Effector CD8-positive, alpha-beta T cell (primary cell): ENCODE measurements at regions not wholly inside any gene's neighbourhood (a gene's known extent, or its start where the extent isn't known, plus 50 kb on each side); places are given as distances from the start of the nearest gene placed in this dataset.
"Not testable (repeated sequence)": the region's sequence is repeated elsewhere in the genome, so short reads cannot be mapped to it uniquely, and the experiment has no call there.

Experiments used
- DNase-seq: peaks from one replicate; lab custom pipeline; 2025; lab: John Stamatoyannopoulos, UW

DNA sequence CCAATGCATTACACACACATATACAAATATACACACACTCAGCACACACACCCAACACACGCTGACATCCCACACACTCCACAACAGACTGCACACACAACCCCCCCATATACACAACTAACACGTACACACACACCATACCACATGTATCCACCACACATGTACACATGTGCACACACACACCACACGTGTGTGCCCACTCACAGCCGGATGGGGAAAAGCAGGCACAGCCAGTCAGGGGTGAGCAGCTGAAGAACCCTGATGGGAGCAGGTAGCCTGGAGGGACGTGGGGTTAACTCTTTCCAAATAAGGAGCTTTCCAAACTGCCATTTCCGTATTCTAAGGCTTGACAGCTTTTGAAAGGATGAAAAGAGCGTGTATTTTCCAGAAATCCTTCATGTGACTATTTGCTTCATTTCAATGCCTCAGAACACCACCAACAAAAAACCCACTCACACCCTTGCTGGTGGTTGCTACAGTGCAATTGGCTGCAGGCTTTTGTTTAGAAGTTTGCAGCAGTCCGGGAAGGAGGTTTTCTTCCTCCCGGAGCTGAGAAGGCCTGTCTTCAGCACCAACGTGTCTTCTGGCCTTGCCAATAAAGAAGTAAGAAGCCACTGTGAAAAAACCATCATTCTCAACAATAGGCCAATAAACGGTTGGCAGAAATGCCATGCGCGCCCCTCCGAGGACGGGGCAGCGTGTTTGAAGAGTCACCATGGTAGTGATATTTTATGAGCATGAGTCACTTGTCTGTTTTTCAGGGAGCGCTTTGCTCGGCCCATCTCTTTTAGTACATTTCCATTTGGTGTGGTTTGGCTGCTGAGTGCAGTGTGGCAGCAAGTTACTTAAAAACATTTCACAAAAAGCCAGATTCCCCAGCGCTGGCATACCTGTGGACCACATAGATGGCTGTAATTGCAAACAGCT lies 131.3 kb upstream of the GMDS start:
- DNase-seq: no peak

DNA sequence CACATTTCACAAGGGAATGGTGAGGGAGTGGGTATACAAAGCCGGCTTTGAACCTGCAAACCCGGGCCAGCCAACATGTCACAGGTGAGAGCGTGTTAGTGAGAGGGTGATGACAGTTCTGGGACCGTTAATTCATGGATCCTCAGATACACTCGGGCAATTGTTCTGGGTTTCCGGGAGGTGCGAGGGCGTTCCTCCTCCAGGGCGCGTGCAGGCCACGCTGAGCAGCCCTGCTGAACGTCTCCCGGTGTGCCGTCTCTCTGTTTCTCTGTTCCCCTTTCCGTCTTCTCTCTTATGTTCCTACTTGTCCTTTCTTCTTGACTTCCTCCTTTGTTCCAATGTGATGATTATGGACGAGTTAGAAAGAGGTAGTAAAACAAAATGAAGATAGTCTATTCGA lies 130.0 kb upstream of the GMDS start:
- DNase-seq: no peak

DNA sequence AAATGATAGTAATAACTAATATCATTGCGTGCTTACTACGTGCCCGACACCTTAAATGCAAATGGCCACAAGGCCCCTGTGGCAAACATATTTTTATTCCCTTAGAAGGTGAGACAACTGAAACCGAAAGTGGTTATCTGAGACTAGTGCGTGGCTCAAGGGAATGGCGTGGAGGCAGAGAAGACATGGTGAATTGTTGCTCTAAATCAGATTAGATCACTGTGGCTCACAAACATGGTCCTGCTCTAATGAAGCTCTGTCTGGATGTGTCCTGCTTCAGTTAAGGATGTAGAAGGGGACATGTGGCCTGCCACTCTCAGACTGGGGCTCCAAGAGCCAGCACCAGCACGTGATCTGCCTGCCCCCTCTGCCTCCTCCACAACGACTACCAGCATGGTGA lies 124.2 kb upstream of the GMDS start:
- no peak for DNase-seq

DNA sequence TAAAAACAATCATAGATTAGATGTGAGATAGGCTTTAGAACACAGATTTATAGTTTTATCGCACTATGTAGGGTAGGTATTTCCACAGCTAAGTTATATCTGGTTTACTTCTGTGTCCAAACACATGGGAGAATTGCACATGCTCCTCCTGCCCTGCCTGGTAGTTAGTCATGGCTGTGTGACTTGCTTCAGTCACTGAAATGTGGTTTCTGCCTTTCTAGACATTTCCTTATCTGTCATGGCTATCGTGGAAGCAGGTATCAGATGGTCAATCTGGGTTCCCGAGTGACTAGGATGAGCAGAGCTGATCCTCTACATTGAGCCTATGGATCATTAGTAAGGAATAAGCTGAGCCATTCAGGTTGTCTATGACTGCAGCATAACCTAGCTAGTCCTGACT lies 117.8 kb upstream of the GMDS start:
- DNase-seq: no peak

DNA sequence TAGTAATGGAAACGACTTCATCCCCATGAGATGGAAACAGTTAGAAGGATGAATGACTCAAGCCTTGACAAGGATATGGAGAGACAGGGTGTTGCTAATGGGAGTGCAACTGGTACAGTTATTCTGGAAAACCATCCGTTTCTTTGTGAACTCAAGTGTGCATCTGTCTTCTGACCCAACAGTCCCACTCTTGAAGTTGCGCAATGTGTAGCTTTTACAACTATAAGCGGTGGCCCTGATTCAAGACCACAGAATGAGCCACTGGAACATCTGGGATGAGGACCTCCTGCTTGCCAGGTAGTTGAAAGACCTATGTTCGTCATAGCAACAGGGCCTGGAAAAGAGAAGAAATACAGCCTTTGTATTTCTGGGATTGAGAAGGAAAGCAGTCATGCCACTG lies 115.8 kb upstream of the GMDS start:
- DNase-seq: no peak

DNA sequence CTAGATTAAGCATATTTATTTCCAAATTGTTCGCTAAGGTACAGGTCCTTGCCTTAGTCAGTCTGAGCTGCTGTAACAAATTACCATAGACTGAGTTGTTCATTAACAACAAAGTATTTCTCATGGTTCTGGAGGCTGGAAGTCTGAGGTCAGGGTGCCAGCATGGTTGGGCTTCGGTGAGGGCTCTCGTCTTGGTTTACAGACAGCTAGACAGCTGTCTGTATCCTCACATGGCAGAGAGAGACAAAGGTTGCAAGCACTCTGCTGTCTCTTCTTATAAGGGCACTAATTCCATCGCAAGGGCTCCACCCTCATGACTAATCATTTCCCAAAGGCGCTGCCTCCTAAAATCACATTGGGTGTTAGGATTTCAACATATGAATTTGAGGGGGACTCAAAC lies 115.3 kb upstream of the GMDS start:
- DNase-seq: no peak

DNA sequence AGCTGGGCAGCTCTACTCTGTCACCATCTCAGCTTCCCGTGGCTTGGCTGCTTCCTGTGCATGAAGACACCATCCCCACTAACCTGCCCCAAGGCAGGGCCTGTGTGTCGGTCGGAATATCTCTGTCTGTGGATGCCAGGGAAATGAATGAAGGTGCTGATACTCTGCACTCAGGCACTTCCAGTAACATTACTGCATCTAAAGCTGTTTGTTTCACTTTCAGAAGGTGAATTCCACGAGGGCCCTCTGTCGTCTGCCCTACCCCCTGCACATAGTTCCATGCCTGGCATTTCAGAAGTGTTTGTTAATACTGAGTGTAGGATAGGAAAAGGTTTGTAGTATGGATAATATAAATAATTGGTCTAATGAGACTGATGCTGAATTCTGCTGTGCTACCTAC lies 114.7 kb upstream of the GMDS start:
- DNase-seq: no peak

DNA sequence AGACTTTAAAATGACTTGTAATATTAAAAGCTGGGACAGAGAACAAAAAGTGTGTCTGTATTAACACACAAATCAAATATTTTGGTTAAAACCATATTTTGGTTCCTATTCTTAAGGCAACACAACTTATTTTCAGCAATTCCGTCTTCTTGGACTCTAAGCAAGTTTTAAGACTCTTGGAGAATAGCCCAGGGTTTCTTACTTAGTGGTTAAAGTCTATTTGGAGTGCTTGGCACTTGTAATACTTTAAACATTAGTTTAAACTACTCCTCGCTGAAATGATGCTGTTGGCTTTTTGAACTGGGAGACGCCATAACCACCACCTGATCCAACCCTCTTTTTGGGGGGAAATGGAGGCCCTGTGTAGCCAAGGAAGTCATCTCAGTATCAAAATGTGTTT lies 109.7 kb upstream of the GMDS start:
- DNase-seq: no peak

DNA sequence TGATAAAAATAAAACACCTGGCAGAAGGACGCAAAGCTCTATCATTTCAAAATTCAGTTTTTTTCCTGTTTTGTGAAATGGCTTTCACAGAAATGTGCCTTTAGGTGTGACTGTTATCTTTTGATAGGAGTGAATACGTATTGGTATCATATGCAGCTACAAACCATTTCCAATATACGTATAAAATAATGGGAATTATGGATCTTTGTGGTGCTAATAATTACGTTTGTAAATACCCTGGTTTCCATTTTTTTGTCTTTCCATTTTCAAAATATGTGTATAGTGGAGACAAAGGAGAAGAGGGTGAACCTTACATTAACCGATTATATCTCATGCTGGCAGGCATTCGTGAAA lies 108.7 kb upstream of the GMDS start:
- DNase-seq: no peak

DNA sequence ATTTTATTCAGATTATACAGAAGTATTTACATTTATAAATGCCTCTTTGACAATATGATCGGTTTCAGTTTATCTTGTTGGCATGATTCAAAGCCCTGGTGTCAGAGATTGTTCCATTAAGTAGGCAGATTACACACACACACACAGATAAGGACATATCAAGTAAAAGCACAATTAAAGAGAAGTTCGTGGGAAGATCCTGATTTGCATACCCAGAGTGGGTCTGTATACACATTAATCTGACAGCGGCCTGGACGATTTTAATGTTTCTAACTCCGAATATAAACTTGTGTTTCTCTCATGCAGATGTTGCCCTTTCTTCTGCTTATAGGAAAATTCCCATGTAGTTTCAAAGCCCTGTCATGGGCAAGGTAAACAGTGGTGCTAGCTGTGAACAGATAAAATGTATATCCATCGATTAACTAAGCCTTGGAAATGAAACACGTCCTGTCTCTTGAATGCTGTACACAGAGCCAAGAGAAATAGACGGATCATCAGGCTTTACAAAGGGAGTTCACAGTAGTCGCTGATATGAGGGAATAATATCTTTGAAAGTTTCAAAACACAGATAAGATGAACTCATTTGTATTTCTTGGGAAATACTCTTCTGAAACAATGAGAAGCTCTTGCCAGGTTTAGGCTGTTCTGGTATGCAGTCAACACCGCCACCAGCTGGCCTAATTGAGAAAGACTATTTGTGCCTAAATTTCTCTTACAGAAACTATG lies 108.2 kb upstream of the GMDS start:
- peak; percentile 18 for DNase-seq

DNA sequence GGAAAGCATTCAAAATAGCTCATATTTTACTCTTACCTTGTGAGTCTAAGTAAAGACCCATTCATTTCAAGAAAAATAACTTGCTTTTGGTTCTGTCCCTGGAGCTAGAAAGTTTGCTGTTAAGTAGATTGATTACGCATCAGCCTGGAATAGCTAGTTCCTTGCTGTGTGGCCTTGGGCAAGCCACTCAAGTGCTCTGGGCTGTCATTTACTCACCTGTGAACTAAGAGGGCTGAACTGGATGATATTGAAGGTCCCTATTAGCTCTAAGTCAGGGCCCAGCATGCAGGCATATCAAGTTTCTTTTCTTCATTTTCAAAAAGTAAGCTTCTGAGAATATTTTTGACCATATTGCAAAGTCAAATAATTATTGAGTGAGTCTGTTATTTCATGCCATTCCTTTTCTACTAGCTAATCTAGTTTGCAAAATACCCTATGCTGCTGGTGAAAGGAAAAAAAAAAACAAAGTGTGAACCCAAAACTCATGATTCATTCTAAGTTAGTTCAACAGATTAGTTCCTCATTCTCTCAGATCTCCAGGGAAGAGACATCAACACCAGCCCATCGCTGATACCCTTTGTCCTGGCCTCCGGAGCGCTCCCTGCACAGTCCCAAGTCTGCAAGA lies 106.5 kb upstream of the GMDS start:
- no peak for DNase-seq

DNA sequence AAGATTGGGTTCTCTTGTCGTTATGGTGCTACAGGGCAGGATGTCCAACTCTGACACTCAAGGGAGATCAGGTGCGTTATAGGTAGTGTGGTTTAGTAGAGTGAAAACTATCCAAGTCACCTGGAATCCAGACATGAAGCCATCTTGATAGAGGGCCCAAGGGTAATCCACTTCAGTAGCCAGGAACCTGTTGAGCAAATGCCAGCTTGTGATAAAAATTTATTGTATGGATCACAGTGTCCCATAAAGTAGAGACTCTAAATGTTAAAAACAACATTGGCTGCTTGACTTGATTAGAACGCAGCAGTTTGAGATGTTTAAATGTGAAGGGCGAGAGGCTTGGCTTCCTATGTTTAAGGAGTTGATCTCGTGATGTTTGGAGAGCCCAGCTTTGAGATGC lies 105.7 kb upstream of the GMDS start:
- DNase-seq: no peak

DNA sequence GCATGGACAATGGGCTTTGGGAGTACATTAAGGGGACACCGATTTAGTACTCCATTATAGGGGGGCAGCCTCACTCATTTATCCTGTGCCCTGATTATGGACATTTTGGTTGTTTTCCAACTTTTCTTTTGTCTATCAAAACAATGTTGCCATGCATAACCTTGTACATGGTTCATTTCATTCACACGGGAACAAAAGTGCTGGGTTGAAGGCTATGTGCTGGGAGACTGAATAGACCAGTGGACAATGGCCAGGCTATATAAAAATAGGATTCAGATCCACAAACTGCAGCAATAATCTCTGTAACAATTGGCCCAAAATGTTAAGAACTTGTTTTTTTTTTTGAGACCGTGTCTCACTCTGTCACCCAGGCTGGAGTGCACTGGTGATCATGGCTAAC lies 100.7 kb upstream of the GMDS start:
- no peak for DNase-seq

DNA sequence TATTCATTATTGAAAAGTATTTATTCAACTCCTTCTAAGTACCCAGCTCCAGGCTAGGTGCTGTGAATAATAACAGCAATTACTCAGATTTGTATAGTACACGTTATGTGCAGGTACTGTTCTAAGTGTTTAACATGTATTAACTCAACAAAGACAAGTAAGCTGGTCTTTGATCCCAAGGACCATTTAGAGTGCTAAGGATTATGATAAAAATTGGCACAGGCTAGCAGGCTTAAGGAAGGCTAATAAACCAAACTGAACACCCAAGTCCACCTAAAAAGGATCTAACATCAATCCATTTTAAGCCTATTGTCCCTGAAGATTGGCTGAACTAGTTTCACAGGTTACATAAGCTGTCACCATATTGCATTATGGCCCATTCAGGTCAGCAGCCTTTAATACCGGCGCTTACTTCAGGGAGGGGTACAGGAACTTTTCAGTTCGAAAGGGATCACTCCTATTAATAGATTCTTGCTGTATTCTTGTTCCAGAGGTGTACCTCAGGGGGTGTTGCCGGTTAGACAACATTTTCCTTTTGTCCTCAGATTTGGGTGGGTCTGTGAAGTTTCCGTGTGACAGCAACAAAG lies 99.0 kb upstream of the GMDS start:
- DNase-seq: no peak

DNA sequence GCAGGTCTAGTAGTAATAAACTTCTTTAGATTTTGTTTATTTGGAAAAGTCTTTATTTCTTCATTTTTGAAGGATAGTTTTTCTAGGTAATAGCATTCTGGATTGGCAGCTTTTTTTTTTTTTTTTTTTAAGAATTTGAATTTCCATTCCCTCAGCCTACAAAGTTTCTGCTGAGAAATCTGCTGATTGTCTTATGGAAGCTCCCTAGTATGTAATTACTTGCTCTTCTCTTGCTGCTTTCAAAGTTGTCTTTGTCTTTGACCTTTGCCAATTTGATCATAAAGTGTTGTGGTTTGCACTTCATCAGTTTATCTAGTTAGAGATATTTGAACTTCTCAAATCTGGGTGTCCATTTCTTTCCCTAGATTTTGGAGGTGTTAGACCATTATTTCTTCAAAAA lies 82.2 kb upstream of the GMDS start:
- no peak for DNase-seq

DNA sequence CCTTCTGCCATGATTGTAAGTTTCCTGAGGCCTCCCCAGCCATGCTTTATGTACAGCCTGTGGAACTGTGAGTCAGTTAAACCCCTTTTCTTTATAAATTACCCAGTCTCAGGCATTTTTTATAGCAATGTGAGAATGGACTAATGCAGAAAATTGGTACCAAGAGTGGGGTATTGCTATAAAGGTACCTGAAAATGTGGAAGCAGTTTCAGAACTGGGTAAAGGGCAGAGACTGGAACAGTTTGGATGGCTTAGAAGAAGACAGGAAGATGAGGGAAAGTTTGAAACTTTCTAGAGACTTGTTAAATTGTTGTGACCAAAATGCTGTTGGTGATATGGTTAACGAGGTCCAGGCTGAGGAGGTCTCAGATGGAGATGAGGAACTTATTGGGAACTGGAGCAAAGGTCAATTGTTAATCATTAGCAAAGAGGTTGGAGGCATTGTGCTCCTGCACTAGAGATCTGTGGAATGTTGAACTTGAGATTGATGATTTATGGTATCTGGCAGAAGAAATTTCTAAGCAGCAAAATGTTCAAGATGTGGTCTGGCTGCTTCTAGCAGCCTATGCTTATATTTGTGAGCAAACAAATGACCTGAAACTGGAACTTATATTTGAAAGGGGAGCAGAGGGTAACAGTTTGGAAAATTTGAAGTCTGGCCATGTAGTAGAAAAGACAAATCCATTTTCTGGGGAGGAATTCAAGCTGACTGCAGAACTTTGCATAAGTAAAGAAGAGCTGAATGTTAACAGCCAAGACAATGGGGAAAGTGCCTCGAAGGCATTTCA lies 79.0 kb upstream of the GMDS start:
- DNase-seq: no peak

DNA sequence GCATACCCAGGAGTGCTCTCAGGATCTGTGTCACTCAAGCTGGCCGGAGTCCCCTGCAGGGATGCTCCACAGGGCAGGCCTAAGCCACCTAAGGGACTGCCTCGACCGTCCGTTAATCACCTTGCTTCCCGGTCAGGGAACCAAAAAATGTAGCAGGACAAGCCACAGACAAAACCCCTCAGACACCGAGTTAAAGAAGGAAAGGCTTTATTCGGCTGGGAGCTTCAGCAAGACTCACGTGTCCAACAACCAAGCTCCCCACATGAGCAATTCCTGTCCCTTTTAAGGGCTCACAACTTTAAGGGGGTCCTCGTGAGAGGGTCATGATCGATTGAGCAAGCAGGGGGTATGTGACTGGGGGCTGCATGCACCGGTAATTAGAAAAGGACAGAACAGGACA lies 72.1 kb upstream of the GMDS start:
- DNase-seq: not testable (repeated sequence)

DNA sequence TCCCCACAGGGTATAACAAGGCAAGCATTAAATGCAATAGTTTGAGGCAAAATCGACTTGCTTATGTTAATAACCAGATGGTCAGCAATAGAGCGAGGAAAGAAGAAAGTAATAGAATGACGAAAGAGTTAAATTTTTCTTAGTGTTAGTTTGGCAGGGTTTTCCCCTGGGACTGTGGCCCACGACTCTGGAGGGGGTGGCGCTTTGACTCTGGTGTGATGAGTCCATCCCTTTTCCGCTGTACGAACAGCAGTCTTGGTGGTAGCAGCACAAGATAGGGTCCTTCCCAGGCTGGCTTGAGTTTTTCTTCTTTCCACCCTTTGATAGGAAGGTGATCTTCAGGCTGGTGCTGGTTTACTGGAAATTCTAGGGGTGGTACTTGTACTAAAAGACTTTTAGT lies 69.2 kb upstream of the GMDS start:
- no peak for DNase-seq

DNA sequence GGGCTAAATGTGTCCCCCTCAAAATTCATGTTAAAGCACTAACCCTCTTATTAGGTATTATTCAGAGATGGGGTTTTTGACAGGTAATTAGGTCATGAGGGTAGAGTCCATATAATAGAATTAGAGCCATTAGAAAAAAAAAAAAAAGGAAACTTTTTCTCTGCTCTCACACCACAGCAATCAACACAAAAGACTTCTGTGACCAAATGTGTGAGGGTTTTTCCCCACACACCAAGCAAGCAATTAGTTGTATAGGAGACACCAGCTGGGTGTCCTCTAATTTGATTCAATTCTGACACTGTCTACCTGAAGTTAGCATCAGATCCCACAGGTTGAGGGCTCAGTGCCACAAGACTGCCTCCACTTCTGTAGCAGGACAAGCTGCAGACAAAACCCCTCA lies 64.6 kb upstream of the GMDS start:
- no peak for DNase-seq

DNA sequence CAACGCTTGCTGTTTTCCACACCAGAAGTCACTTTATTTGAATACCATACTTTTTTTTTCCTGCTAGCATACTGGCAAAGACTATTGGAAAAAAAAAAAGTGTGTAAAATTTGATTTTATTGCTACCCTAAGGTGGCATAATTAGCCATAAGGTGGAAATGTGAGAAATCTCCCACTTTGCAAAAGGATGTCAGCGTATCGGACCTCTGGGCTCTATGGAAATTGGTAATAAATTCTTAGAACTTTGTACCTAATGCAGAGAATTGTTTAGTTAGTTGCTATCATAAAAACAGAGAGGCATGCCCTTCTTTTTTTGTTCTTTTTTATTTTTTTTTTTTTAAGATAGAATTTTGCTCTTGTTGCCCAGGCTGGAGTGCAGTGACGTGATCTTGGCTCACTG lies 63.7 kb upstream of the GMDS start:
- no peak for DNase-seq

DNA sequence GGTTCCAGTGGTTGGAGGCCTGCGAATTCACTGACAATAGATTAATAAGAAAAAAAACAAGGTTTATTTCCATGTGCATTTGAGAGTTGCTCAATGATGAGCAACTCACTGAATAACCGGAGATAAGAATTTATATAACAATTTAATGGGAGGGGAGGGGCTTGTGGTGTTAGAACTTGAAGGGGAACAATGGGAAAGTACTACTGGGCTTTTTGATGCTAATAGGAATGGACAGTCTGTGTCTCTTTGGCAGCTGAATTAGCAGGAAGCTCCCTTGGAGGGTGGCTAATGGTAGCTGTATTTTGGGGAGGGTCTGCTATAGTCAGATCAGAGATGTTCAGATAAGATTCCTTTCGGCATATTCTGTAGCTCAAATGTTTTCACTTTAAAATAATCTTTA lies 62.4 kb upstream of the GMDS start:
- no peak for DNase-seq

DNA sequence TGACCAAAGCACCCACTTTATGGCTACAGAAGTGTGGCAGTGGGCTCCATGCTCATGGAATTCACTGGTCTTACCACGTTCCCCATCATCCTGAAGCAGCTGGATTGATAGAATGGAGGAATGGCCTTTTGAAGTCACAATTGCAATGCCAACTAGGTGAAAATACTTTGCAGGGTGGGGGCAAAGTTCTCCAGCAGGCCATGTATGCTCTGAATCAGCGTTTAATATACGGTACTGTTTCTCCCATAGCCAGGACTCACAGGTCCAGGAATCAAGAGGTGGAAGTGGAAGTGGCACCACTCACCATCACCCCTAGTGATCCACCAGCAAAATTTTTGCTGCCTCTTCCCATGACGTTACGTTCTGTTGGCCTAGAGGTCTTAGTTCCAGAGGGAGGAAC lies 60.5 kb upstream of the GMDS start:
- DNase-seq: no peak
